GM12865 (cell line): ENCODE measurements at regions not wholly inside any gene's neighbourhood (a gene's known extent, or its start where the extent isn't known, plus 50 kb on each side); places are given as distances from the start of the nearest gene placed in this dataset.
"Not testable (repeated sequence)": the region's sequence is repeated elsewhere in the genome, so short reads cannot be mapped to it uniquely, and the experiment has no call there.

Source experiments
- DNase-seq: peaks from one replicate; pipeline ENCODE4 v3.0.0; 2010; ENCODE audit warnings: low read depth
- H3K4me3 ChIP-seq: 2 replicates; pipeline ENCODE4 v1.5.1; 2011; ENCODE audit warnings: mild to moderate bottlenecking, low read depth, low read length, control low read depth
- CTCF ChIP-seq: IDR thresholded peaks from 2 replicates; pipeline ENCODE4 v1.5.1; 2011; ENCODE audit warnings: low read length, control low read depth, low read depth, inconsistent platforms; ENCODE audit not compliant: insufficient read depth; ENCODE audit errors: missing control alignments

GRCh38 chr5:1961304-1961946 is 78.7 kb upstream of the IRX4 start:
- DNase-seq: no peak
- no peak for TF ChIP-seq CTCF
- no peak overlapping the region for H3K4me3 ChIP-seq

GRCh38 chr5:1960595-1961303 is 78.0 kb upstream of the IRX4 start:
- no peak for TF ChIP-seq CTCF
- no peak overlapping the region for H3K4me3 ChIP-seq
- no peak for DNase-seq

GRCh38 chr5:1959725-1960581 is 77.2 kb upstream of the IRX4 start:
- TF ChIP-seq CTCF: no peak
- no peak for DNase-seq
- no peak overlapping the region for H3K4me3 ChIP-seq

- H3K4me3 ChIP-seq: no peak overlapping the region
- no peak for TF ChIP-seq CTCF
- DNase-seq: no peak
Measured at GRCh38 chr5:1959231-1959630, 76.5 kb upstream of the IRX4 start.

- H3K4me3 ChIP-seq: no peak overlapping the region
- no peak for DNase-seq
- no peak for TF ChIP-seq CTCF
Measured at GRCh38 chr5:1958211-1959010, 75.7 kb upstream of the IRX4 start.

GRCh38 chr5:1955586-1955985 is 72.9 kb upstream of the IRX4 start:
- no peak for TF ChIP-seq CTCF
- H3K4me3 ChIP-seq: no peak overlapping the region
- no peak for DNase-seq

- not testable (repeated sequence) for DNase-seq, H3K4me3 ChIP-seq
Measured at GRCh38 chr5:1953710-1954109, 71.0 kb upstream of the IRX4 start.
